PFSK-1 (cell line): ENCODE measurements at regions not wholly inside any gene's neighbourhood (a gene's known extent, or its start where the extent isn't known, plus 50 kb on each side); places are given as distances from the start of the nearest gene placed in this dataset.

Experiments used
- FOXP2 ChIP-seq: optimal IDR thresholded peaks from 2 replicates; pipeline ENCODE3; 2011; ENCODE audit warnings: borderline replicate concordance, control low read depth, inconsistent platforms; ENCODE audit not compliant: insufficient read depth; ENCODE audit errors: extremely low read length, extremely low read depth
- POLR2AphosphoS5 ChIP-seq: IDR thresholded peaks from 2 replicates; pipeline ENCODE4 v1.6.1; 2012; ENCODE audit warnings: low read depth, mild to moderate bottlenecking, control low read depth, low read length, moderate library complexity
- SIN3A ChIP-seq: IDR thresholded peaks from 2 replicates; pipeline ENCODE4 v1.6.1; 2012; ENCODE audit warnings: mild to moderate bottlenecking, low read length, moderate library complexity, borderline replicate concordance; ENCODE audit not compliant: insufficient read depth
- TAF1 ChIP-seq: IDR thresholded peaks from 2 replicates; pipeline ENCODE4 v1.6.1; 2012; ENCODE audit warnings: low read length, control low read depth, borderline replicate concordance; ENCODE audit not compliant: insufficient read depth
- TF ChIP-seq, protein P1 (sequence below), 2 experiments: IDR thresholded peaks; 2 replicates each; pipeline versions ENCODE4 v1.6.1 to v1.8.0; 2011 to 2012; ENCODE audit warnings: low read depth in 2 of 2, low read length in 2 of 2, control low read depth in 1 of 2, inconsistent platforms in 1 of 2, mild to moderate bottlenecking in 1 of 2, moderate library complexity in 1 of 2; ENCODE audit not compliant: insufficient read depth in 1 of 2

DNA sequence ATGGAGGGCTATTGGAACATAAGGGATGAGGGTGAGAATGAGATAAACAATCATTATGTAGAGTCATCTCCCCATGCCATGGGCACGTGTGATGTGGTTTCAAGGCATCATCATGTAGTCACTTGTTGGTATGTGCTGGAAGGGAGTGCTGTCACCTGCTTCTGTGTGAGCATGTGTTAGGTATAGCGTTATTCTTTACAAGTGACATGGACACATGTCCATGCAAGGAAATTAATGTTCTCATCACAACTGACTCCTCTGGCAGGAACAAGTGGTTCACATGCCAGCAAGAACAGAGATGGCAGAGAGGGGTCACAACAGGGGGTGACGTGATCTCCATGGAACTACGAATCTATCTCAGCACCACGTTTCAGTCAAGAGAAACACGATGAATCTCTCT lies 815.8 kb downstream of the BCL11B start:
- TF ChIP-seq, protein P1, sequence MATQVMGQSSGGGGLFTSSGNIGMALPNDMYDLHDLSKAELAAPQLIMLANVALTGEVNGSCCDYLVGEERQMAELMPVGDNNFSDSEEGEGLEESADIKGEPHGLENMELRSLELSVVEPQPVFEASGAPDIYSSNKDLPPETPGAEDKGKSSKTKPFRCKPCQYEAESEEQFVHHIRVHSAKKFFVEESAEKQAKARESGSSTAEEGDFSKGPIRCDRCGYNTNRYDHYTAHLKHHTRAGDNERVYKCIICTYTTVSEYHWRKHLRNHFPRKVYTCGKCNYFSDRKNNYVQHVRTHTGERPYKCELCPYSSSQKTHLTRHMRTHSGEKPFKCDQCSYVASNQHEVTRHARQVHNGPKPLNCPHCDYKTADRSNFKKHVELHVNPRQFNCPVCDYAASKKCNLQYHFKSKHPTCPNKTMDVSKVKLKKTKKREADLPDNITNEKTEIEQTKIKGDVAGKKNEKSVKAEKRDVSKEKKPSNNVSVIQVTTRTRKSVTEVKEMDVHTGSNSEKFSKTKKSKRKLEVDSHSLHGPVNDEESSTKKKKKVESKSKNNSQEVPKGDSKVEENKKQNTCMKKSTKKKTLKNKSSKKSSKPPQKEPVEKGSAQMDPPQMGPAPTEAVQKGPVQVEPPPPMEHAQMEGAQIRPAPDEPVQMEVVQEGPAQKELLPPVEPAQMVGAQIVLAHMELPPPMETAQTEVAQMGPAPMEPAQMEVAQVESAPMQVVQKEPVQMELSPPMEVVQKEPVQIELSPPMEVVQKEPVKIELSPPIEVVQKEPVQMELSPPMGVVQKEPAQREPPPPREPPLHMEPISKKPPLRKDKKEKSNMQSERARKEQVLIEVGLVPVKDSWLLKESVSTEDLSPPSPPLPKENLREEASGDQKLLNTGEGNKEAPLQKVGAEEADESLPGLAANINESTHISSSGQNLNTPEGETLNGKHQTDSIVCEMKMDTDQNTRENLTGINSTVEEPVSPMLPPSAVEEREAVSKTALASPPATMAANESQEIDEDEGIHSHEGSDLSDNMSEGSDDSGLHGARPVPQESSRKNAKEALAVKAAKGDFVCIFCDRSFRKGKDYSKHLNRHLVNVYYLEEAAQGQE (IDR thresholded peaks at IDR 0.05; ENCODE audit: insufficient read depth in 1 of 2, low read depth in 2 of 2, low read length in 2 of 2), result no peak
- TF ChIP-seq SIN3A, result no peak
- TF ChIP-seq FOXP2, result no peak
- TF ChIP-seq TAF1, result no peak
- no peak for TF ChIP-seq POLR2AphosphoS5

- TF ChIP-seq FOXP2 (no peak), POLR2AphosphoS5 (no peak), SIN3A (no peak), TAF1 (no peak)
- TF ChIP-seq, protein P1 (IDR thresholded peaks at IDR 0.05; ENCODE audit: insufficient read depth in 1 of 2, low read depth in 2 of 2, low read length in 2 of 2), result no peak
These were observed 813.3 kb downstream of the BCL11B start for GRCh38 chr14:98458702-98459101.

DNA sequence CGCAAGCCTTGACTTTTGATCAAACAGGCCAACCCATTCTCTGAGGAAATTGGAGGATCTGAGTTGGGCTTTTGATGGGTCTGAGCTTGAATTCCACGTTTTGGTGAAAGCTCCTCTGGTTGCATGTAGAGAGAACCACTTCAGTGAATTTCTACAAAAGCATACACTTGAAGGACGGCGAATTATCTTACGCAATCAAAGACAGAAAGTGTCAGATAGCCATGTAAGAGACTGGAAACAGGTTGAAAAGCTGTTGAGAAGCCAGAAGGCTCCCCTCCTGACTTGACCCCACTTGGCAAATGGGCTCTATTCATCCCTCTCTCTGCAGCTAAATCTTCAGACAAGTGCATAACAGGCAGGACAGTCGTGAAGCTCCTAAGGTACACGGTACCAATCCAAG lies 809.1 kb downstream of the BCL11B start:
- TF ChIP-seq, protein P1 (IDR thresholded peaks at IDR 0.05; ENCODE audit: insufficient read depth in 1 of 2, low read depth in 2 of 2, low read length in 2 of 2), result no peak
- no peak for TF ChIP-seq FOXP2
- TF ChIP-seq TAF1, result no peak
- no peak for TF ChIP-seq SIN3A
- no peak for TF ChIP-seq POLR2AphosphoS5

GRCh38 chr14:98466807-98467206 lies 805.2 kb downstream of the BCL11B start:
- TF ChIP-seq, protein P1 (IDR thresholded peaks at IDR 0.05; ENCODE audit: insufficient read depth in 1 of 2, low read depth in 2 of 2, low read length in 2 of 2), result no peak
- no peak for TF ChIP-seq SIN3A
- TF ChIP-seq TAF1, result no peak
- no peak for TF ChIP-seq FOXP2
- TF ChIP-seq POLR2AphosphoS5, result no peak

DNA sequence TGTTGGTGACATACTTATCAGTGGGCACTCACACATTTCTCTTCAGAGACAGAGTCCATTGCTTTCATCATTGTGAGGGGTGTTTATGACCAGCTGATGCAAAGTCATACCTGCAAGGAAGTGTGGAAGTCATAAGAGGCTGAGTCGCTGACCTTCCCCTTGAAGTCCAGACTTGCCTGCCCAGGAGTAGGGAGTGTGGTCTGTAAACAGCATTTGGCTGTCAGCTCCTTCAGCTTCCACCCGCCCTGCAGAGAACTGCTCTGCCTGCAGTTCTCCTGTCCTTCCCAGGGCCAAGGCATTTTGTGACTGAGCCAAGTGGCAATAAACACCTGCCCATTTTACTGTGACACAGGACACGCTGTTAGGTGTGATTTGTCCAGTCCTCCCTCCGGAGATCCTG lies 801.3 kb downstream of the BCL11B start:
- no peak for TF ChIP-seq SIN3A

- no peak for TF ChIP-seq POLR2AphosphoS5
- no peak for TF ChIP-seq SIN3A
- TF ChIP-seq FOXP2, result no peak
- TF ChIP-seq, protein P1 (IDR thresholded peaks at IDR 0.05; ENCODE audit: insufficient read depth in 1 of 2, low read depth in 2 of 2, low read length in 2 of 2), result no peak
- no peak for TF ChIP-seq TAF1
These were observed 797.1 kb downstream of the BCL11B start for GRCh38 chr14:98474900-98475299.
